Stomach smooth muscle (tissue), 2 donors: ENCODE measurements at regions not wholly inside any gene's neighbourhood (a gene's known extent, or its start where the extent isn't known, plus 50 kb on each side); places are given as distances from the start of the nearest gene placed in this dataset.

ENCODE experiments used
- H3K27ac ChIP-seq: one replicate; pipeline ENCODE4 v1.7.0; 2013; ENCODE audit warnings: mild to moderate bottlenecking, low read length, inconsistent platforms
- H3K27me3 ChIP-seq, 2 donors: one replicate each; pipeline ENCODE4 v1.7.0; 2013; ENCODE audit warnings: low read length in 2 of 2; ENCODE audit not compliant: insufficient read depth in 2 of 2, control insufficient read depth in 1 of 2
- H3K36me3 ChIP-seq, 2 donors: one replicate each; pipeline ENCODE4 v1.7.0; 2013; ENCODE audit warnings: low read length in 2 of 2; ENCODE audit not compliant: control insufficient read depth in 2 of 2, insufficient read depth in 2 of 2
- H3K4me1 ChIP-seq: one replicate; pipeline ENCODE4 v1.7.0; 2013; ENCODE audit warnings: low read length; ENCODE audit not compliant: control insufficient read depth, insufficient read depth
- H3K4me3 ChIP-seq, 2 donors: one replicate each; pipeline ENCODE4 v1.7.0; 2013; ENCODE audit warnings: low read length in 2 of 2
- H3K9ac ChIP-seq, 2 donors: one replicate each; pipeline ENCODE4 v1.7.0; 2013; ENCODE audit warnings: low read length in 2 of 2, mild to moderate bottlenecking in 1 of 2
- H3K9me3 ChIP-seq, 2 donors: one replicate each; pipeline ENCODE4 v1.7.0; 2013; ENCODE audit warnings: low read length in 2 of 2; ENCODE audit not compliant: control insufficient read depth in 2 of 2
- donor health status: healthy.
- donor health status: Pancreatic carcinoma.

DNA sequence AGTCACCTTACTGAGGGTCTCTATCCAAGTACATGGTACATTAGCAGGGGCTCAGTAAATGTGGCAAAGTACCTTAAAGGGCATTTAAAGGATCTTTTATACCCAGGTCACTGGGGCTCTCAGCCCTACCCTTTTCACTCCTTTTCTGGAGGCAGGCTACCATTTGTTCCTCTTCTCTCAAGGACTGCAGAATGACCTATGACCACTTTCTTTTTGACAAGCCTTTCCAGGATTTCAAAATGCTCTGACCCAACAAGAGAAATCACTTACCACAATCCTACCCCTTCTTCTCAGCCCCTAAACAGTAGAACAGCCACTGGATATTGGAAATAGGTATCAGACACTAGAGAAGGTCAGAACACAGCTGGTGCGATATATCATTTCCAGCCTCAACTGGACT lies 221.8 kb upstream of the TPRG1 start:
- H3K27ac ChIP-seq, result peak overlapping the region; percentile 99
- no peak overlapping the region for H3K9ac ChIP-seq
- no peaks in the 10 kb centered on the region for H3K27me3 ChIP-seq

GRCh38 chr3:188950832-188951489 lies 220.8 kb upstream of the TPRG1 start:
- Histone ChIP-seq H3K27me3 (no peaks in the 10 kb centered on the region), H3K4me3 (no peak overlapping the region), H3K27ac (peak overlapping the region; percentile 99), H3K9ac (peak overlapping the region; percentile 7 to 47), H3K36me3 (no peaks in the 10 kb centered on the region), H3K9me3 (no peaks in the 10 kb centered on the region), H3K4me1 (peaks cover 51% of the 10 kb centered on the region)

More for the DNA sequence above, 221.8 kb upstream of the TPRG1 start:
- H3K9me3 ChIP-seq, result no peaks in the 10 kb centered on the region
- H3K36me3 ChIP-seq, result no peaks in the 10 kb centered on the region
- peaks cover 53% of the 10 kb centered on the region for H3K4me1 ChIP-seq
- no peak overlapping the region for H3K4me3 ChIP-seq

GRCh38 chr3:188951734-188952133 lies 220.0 kb upstream of the TPRG1 start:
- no peaks in the 10 kb centered on the region for H3K9me3 ChIP-seq
- peaks cover 45% of the 10 kb centered on the region for H3K4me1 ChIP-seq
- H3K9ac ChIP-seq, result peak overlapping the region; percentile 7 to 29
- no peaks in the 10 kb centered on the region for H3K27me3 ChIP-seq
- no peaks in the 10 kb centered on the region for H3K36me3 ChIP-seq
- H3K27ac ChIP-seq, result peak overlapping the region; percentile 99
- H3K4me3 ChIP-seq, result no peak overlapping the region

DNA sequence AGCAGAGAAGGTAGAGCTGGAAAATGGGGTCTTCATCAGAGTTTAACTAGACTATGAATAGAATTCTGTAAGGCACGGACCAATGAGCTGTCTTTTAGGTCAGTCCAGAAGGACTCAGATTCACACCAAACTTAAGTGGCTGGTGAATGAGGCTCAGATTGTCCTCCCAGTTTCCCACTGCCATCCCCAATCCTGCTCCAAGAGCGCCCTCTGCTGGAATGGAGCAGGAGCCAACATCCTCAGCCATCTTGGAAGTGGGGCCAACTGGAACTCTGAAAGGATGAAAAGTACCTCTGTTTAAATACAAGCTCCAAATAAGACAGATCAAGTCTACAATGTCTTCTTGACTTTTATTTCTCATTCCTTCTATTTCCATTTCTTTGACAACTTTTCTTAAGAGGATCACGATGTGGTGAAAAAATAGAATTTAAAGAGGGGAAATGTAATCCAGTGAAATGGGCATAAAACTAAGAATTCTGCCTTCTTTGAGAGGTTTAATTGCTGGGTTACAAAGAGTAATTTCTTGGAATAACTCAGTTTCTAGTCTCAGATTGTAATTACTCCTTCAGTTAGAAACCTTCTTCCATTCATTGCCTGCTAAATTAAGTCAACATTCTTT lies 217.1 kb upstream of the TPRG1 start:
- no peak overlapping the region for H3K4me3 ChIP-seq
- no peak overlapping the region for H3K9ac ChIP-seq
- H3K4me1 ChIP-seq, result peaks cover 20% of the 10 kb centered on the region
- H3K36me3 ChIP-seq, result no peaks in the 10 kb centered on the region
- no peaks in the 10 kb centered on the region for H3K9me3 ChIP-seq
- no peak overlapping the region for H3K27ac ChIP-seq
- no peaks in the 10 kb centered on the region for H3K27me3 ChIP-seq

- no peak overlapping the region for H3K9ac ChIP-seq
- no peaks in the 10 kb centered on the region for H3K9me3 ChIP-seq
- H3K4me3 ChIP-seq, result no peak overlapping the region
- H3K27ac ChIP-seq, result no peak overlapping the region
- no peaks in the 10 kb centered on the region for H3K36me3 ChIP-seq
- H3K4me1 ChIP-seq, result peaks cover 10% of the 10 kb centered on the region
- H3K27me3 ChIP-seq, result no peaks in the 10 kb centered on the region
Observed at GRCh38 chr3:188955919-188956318, 215.9 kb upstream of the TPRG1 start.

- H3K4me1 ChIP-seq, result no peaks in the 10 kb centered on the region
- no peak overlapping the region for H3K9ac ChIP-seq
- no peak overlapping the region for H3K4me3 ChIP-seq
- no peaks in the 10 kb centered on the region for H3K36me3 ChIP-seq
- H3K9me3 ChIP-seq, result no peaks in the 10 kb centered on the region
- no peak overlapping the region for H3K27ac ChIP-seq
- no peaks in the 10 kb centered on the region for H3K27me3 ChIP-seq
Observed at GRCh38 chr3:188956839-188957489, 214.8 kb upstream of the TPRG1 start.

DNA sequence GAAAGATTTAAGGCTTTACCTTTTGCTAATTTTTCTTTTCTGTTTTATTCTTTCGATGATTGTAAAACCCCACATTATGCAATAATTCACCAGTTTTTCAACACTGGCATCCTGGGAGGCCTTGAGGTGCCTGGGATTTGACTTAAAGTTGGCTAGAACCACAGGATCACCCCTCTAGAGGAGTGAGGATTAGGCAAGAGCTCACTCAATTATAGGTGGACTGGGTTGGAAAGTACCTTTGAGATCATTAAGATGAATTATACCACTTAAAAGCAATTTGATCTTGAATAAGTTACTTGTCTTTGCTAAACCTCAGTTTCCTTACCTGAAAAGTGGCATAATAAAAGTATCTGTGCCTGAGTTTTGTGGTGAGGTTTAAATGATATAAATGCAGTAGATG lies 212.8 kb upstream of the TPRG1 start:
- no peak overlapping the region for H3K4me3 ChIP-seq
- H3K9ac ChIP-seq, result no peak overlapping the region
- no peaks in the 10 kb centered on the region for H3K4me1 ChIP-seq
- no peak overlapping the region for H3K27ac ChIP-seq
- H3K36me3 ChIP-seq, result no peaks in the 10 kb centered on the region
- no peaks in the 10 kb centered on the region for H3K9me3 ChIP-seq
- H3K27me3 ChIP-seq, result no peaks in the 10 kb centered on the region

- Histone ChIP-seq H3K27me3 (no peaks in the 10 kb centered on the region), H3K27ac (no peak overlapping the region), H3K9me3 (no peaks in the 10 kb centered on the region), H3K9ac (no peak overlapping the region), H3K4me1 (no peaks in the 10 kb centered on the region), H3K4me3 (no peak overlapping the region), H3K36me3 (no peaks in the 10 kb centered on the region)
Observed at GRCh38 chr3:188962253-188963247, 209.2 kb upstream of the TPRG1 start.

GRCh38 chr3:188964957-188965356 lies 206.8 kb upstream of the TPRG1 start:
- H3K9me3 ChIP-seq, result no peaks in the 10 kb centered on the region
- H3K27ac ChIP-seq, result no peak overlapping the region
- H3K9ac ChIP-seq, result no peak overlapping the region
- no peaks in the 10 kb centered on the region for H3K4me1 ChIP-seq
- no peak overlapping the region for H3K4me3 ChIP-seq
- H3K36me3 ChIP-seq, result no peaks in the 10 kb centered on the region
- no peaks in the 10 kb centered on the region for H3K27me3 ChIP-seq

GRCh38 chr3:188972310-188972709 lies 199.5 kb upstream of the TPRG1 start:
- H3K4me1 ChIP-seq, result peaks cover 12% of the 10 kb centered on the region
- H3K4me3 ChIP-seq, result no peak overlapping the region
- H3K9ac ChIP-seq, result no peak overlapping the region
- no peaks in the 10 kb centered on the region for H3K9me3 ChIP-seq
- H3K27me3 ChIP-seq, result no peaks in the 10 kb centered on the region
- H3K36me3 ChIP-seq, result no peaks in the 10 kb centered on the region
- H3K27ac ChIP-seq, result no peak overlapping the region
